D721Med (cell line): ENCODE measurements at regions not wholly inside any gene's neighbourhood (a gene's known extent, or its start where the extent isn't known, plus 50 kb on each side); places are given as distances from the start of the nearest gene placed in this dataset.
A peak's percentile ranks its signal among the peaks of the same experiment; 100 is the strongest.

Experiments
- DNase-seq: peaks from one replicate; pipeline ENCODE4 v3.0.0; 2011; ENCODE audit warnings: low spot score; ENCODE audit not compliant: insufficient read length
- FAIRE-seq: peaks from 2 replicates; lab custom pipeline; 2011; peaks lifted over from hg19 to GRCh38; lab: Jason Lieb, UNC
- CTCF ChIP-seq: IDR thresholded peaks from 2 replicates; pipeline ENCODE4 v1.5.1; 2012; ENCODE audit warnings: mild to moderate bottlenecking, control low read depth; ENCODE audit not compliant: insufficient read depth; ENCODE audit errors: missing control alignments

GRCh38 chr3:74338998-74339397 lies 275.5 kb downstream of the CNTN3 start:
- FAIRE-seq: no peak
- TF ChIP-seq CTCF: no peak
- DNase-seq: no peak

- FAIRE-seq (peak; percentile 48), DNase-seq (no peak)
- no peak for TF ChIP-seq CTCF
Observed at GRCh38 chr3:74332165-74332564, 282.3 kb downstream of the CNTN3 start.

GRCh38 chr3:74331711-74332110 lies 282.7 kb downstream of the CNTN3 start:
- no peak for TF ChIP-seq CTCF
- FAIRE-seq (peak; percentile 68), DNase-seq (no peak)

- FAIRE-seq (no peak), DNase-seq (no peak)
Observed at GRCh38 chr3:74329096-74329495, 285.4 kb downstream of the CNTN3 start.

GRCh38 chr3:74328435-74328834 lies 286.0 kb downstream of the CNTN3 start:
- no peak for TF ChIP-seq CTCF
- DNase-seq (no peak), FAIRE-seq (no peak)

More at GRCh38 chr3:74329096-74329495, 285.4 kb downstream of the CNTN3 start:
- no peak for TF ChIP-seq CTCF

GRCh38 chr3:74315291-74315690 lies 299.2 kb downstream of the CNTN3 start:
- no peak for DNase-seq
- no peak for FAIRE-seq
- TF ChIP-seq CTCF: no peak

GRCh38 chr3:74314696-74315095 lies 299.8 kb downstream of the CNTN3 start:
- FAIRE-seq: no peak
- TF ChIP-seq CTCF: no peak
- DNase-seq: no peak
